Nephron (organoid): ENCODE measurements at regions not wholly inside any gene's neighbourhood (a gene's known extent, or its start where the extent isn't known, plus 50 kb on each side); places are given as distances from the start of the nearest gene placed in this dataset.

Source experiments
- H3K27ac Mint-ChIP-seq, 3 experiments: 2 replicates each; pipeline ENCODE4 v1.8.0; 2020; ENCODE audit warnings: mixed read lengths in 3 of 3, mild to moderate bottlenecking in 2 of 3, moderate library complexity in 1 of 3
- H3K27me3 Mint-ChIP-seq: 2 replicates; pipeline ENCODE4 v1.8.0; 2021; ENCODE audit warnings: low read depth, mild to moderate bottlenecking, moderate library complexity, mixed read lengths
- H3K36me3 Mint-ChIP-seq: 2 replicates; pipeline ENCODE4 v1.8.0; 2020; ENCODE audit warnings: low read depth, mixed read lengths
- H3K4me1 Mint-ChIP-seq: 2 replicates; pipeline ENCODE4 v1.8.0; 2020; ENCODE audit warnings: mixed read lengths
- H3K4me3 Mint-ChIP-seq, 3 experiments: 2 replicates each; pipeline ENCODE4 v1.8.0; 2020; ENCODE audit warnings: mild to moderate bottlenecking in 3 of 3, mixed read lengths in 3 of 3, moderate library complexity in 2 of 3
- H3K9me3 Mint-ChIP-seq: 2 replicates; pipeline ENCODE4 v1.8.0; 2020; ENCODE audit warnings: mixed read lengths
- CTCF ChIP-seq, 3 experiments: fragments of 200-600 bp; sonication (generic); IDR thresholded peaks; one replicate each; pipeline ENCODE4 v1.5.0; 2021; ENCODE audit warnings: antibody characterized with exemption in 3 of 3; ENCODE audit not compliant: unreplicated experiment in 3 of 3

- Mint-ChIP-seq H3K27ac (peak overlapping the region; percentile 1 to 31 (median 11)), H3K4me3 (no peak overlapping the region), H3K4me1 (peaks cover 30% of the 10 kb centered on the region), H3K9me3 (no peaks in the 10 kb centered on the region), H3K36me3 (no peaks in the 10 kb centered on the region), H3K27me3 (peaks cover 4% of the 10 kb centered on the region)
- no peak for TF ChIP-seq CTCF (IDR thresholded peaks at IDR 0.05; ENCODE audit: unreplicated experiment in 3 of 3)
Observed at GRCh38 chr10:108597657-108598319, 1325.5 kb downstream of the XPNPEP1 start.

GRCh38 chr10:108597031-108597430 lies 1326.3 kb downstream of the XPNPEP1 start:
- Mint-ChIP-seq H3K27ac (no peak overlapping the region), H3K36me3 (no peaks in the 10 kb centered on the region)

GRCh38 chr10:108592956-108593355 lies 1330.4 kb downstream of the XPNPEP1 start:
- Mint-ChIP-seq H3K36me3 (no peaks in the 10 kb centered on the region), H3K4me3 (no peak overlapping the region), H3K9me3 (no peaks in the 10 kb centered on the region), H3K27me3 (no peaks in the 10 kb centered on the region), H3K4me1 (peaks cover 17% of the 10 kb centered on the region), H3K27ac (peak overlapping the region in 1 of 3 experiments; percentile 3)
- no peak for TF ChIP-seq CTCF (IDR thresholded peaks at IDR 0.05; ENCODE audit: unreplicated experiment in 3 of 3)

More at GRCh38 chr10:108597031-108597430, 1326.3 kb downstream of the XPNPEP1 start:
- no peak for TF ChIP-seq CTCF (IDR thresholded peaks at IDR 0.05; ENCODE audit: unreplicated experiment in 3 of 3)
- H3K9me3 Mint-ChIP-seq: no peaks in the 10 kb centered on the region
- H3K4me3 Mint-ChIP-seq: no peak overlapping the region
- peaks cover 4% of the 10 kb centered on the region for H3K27me3 Mint-ChIP-seq
- H3K4me1 Mint-ChIP-seq: peaks cover 33% of the 10 kb centered on the region

GRCh38 chr10:108591417-108591816 lies 1331.9 kb downstream of the XPNPEP1 start:
- Mint-ChIP-seq H3K36me3 (no peaks in the 10 kb centered on the region), H3K4me1 (peaks cover 15% of the 10 kb centered on the region)

GRCh38 chr10:108586424-108586823 lies 1336.9 kb downstream of the XPNPEP1 start:
- no peak for TF ChIP-seq CTCF (IDR thresholded peaks at IDR 0.05; ENCODE audit: unreplicated experiment in 3 of 3)
- Mint-ChIP-seq H3K4me3 (no peak overlapping the region), H3K4me1 (peaks cover 12% of the 10 kb centered on the region)

More at GRCh38 chr10:108591417-108591816, 1331.9 kb downstream of the XPNPEP1 start:
- Mint-ChIP-seq H3K4me3 (no peak overlapping the region), H3K27ac (no peak overlapping the region), H3K27me3 (no peaks in the 10 kb centered on the region), H3K9me3 (no peaks in the 10 kb centered on the region)
- no peak for TF ChIP-seq CTCF (IDR thresholded peaks at IDR 0.05; ENCODE audit: unreplicated experiment in 3 of 3)

GRCh38 chr10:108583877-108584276 lies 1339.4 kb downstream of the XPNPEP1 start:
- no peak overlapping the region for H3K27ac Mint-ChIP-seq
- H3K9me3 Mint-ChIP-seq: no peaks in the 10 kb centered on the region
- no peaks in the 10 kb centered on the region for H3K36me3 Mint-ChIP-seq
- H3K4me1 Mint-ChIP-seq: peaks cover 12% of the 10 kb centered on the region
- no peak overlapping the region for H3K4me3 Mint-ChIP-seq
- TF ChIP-seq CTCF (IDR thresholded peaks at IDR 0.05; ENCODE audit: unreplicated experiment in 3 of 3): no peak
- no peaks in the 10 kb centered on the region for H3K27me3 Mint-ChIP-seq

More at GRCh38 chr10:108586424-108586823, 1336.9 kb downstream of the XPNPEP1 start:
- H3K27me3 Mint-ChIP-seq: no peaks in the 10 kb centered on the region
- H3K36me3 Mint-ChIP-seq: no peaks in the 10 kb centered on the region
- H3K9me3 Mint-ChIP-seq: no peaks in the 10 kb centered on the region
- no peak overlapping the region for H3K27ac Mint-ChIP-seq
